ENCODE measurements at regions not wholly inside any gene's neighbourhood (a gene's known extent, or its start where the extent isn't known, plus 50 kb on each side); places are given as distances from the start of the nearest gene placed in this dataset.

DNA sequence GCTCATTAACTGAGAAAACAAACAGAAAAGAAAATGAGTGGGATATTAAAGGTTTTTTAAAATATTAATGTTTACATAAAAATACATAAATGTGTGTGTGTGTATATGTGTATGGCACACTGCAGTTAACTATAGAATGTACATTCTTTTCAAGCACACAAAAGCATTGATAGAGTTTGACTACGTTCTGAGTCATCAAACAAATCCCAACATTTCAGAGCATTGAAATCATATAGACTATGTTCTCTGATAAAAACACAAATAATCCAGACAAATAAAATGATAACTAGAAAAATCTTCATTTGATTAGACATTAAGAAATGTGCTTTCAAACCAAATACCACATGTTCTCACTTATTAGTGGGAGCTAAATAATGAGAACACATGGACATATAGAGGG lies 84.3 kb upstream of the CELF4 start:
- WGBS, 2 donors: 87% methylated on average over 1 of the region's 1 CpG
- Histone ChIP-seq H3K4me1 (no peaks in the 10 kb centered on the region), H3K36me3 (no peaks in the 10 kb centered on the region), H3K27ac (no peak overlapping the region), H3K4me3 (no peak overlapping the region), H3K9me3 (peaks cover 0 to 3% (median 0%) of the 10 kb centered on the region in 4 donors), H3K27me3 (no peaks in the 10 kb centered on the region)
- TF ChIP-seq POLR2AphosphoS5 (IDR thresholded peaks at IDR 0.05) (no peak), EP300 (IDR thresholded peaks at IDR 0.05) (no peak), POLR2A (IDR thresholded peaks at IDR 0.05) (no peak)
- TF ChIP-seq, protein P1, sequence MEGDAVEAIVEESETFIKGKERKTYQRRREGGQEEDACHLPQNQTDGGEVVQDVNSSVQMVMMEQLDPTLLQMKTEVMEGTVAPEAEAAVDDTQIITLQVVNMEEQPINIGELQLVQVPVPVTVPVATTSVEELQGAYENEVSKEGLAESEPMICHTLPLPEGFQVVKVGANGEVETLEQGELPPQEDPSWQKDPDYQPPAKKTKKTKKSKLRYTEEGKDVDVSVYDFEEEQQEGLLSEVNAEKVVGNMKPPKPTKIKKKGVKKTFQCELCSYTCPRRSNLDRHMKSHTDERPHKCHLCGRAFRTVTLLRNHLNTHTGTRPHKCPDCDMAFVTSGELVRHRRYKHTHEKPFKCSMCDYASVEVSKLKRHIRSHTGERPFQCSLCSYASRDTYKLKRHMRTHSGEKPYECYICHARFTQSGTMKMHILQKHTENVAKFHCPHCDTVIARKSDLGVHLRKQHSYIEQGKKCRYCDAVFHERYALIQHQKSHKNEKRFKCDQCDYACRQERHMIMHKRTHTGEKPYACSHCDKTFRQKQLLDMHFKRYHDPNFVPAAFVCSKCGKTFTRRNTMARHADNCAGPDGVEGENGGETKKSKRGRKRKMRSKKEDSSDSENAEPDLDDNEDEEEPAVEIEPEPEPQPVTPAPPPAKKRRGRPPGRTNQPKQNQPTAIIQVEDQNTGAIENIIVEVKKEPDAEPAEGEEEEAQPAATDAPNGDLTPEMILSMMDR (IDR thresholded peaks at IDR 0.05): no peak
- no peak for DNase-seq
- intact Hi-C loops (cut with DNase I): no loop called here

DNA sequence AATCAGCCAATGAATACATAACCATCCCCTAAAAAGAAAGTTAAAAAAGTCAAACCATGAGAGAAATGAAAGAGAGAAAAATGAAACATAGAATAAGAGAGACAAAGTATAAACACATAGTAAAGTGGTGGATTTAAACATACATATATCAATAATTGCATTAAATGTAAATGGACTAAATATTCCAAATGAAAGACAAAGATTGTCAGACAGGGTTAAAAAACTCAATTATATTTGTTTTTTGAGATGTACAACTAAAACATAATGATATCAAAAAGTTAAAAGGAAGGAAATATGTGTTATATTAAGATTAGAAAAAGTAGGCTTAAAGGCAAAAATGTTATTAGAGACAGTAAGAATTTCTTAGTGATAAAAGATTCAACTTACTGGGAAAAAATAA lies 83.8 kb upstream of the CELF4 start:
- Histone ChIP-seq H3K4me1 (no peaks in the 10 kb centered on the region), H3K36me3 (no peaks in the 10 kb centered on the region), H3K4me3 (no peak overlapping the region), H3K9me3 (peaks cover 0 to 4% (median 0%) of the 10 kb centered on the region in 4 donors), H3K27ac (no peak overlapping the region), H3K27me3 (no peaks in the 10 kb centered on the region)
- no peak for TF ChIP-seq POLR2A (IDR thresholded peaks at IDR 0.05)
- DNase-seq: no peak
- intact Hi-C loops (cut with DNase I): no loop called here

DNA sequence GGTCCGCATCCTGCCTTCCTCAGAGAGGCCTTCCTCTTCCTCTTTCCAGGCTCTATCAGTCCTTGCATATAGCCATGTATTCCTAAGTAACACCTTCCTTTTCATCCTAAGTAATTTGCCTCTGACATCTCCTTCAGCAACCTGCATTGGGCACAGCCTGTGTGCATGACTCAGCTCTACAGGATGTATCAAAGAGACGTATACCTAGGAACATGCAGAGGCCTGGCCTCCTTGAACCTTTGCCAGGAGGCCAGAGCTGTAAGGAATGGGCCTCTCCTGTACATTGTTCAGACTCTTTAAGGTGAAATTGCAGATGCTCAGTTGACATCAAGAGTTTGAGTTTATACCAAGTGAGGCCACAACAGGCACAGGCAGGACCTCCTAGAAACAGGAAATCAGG lies 76.0 kb upstream of the CELF4 start:
- no peak for DNase-seq
- TF ChIP-seq POLR2AphosphoS5 (IDR thresholded peaks at IDR 0.05): no peak
- 85 to 88% methylated on average over 2 of the region's 2 CpGs for WGBS, 2 donors
- H3K36me3 ChIP-seq: no peaks in the 10 kb centered on the region
- no peak overlapping the region for H3K4me3 ChIP-seq
- H3K27ac ChIP-seq: no peak overlapping the region
- H3K9me3 ChIP-seq: peaks cover 0 to 4% (median 0%) of the 10 kb centered on the region in 4 donors
- H3K4me1 ChIP-seq: no peaks in the 10 kb centered on the region
- H3K27me3 ChIP-seq: no peaks in the 10 kb centered on the region
- intact Hi-C loops (cut with DNase I): no loop called here

DNA sequence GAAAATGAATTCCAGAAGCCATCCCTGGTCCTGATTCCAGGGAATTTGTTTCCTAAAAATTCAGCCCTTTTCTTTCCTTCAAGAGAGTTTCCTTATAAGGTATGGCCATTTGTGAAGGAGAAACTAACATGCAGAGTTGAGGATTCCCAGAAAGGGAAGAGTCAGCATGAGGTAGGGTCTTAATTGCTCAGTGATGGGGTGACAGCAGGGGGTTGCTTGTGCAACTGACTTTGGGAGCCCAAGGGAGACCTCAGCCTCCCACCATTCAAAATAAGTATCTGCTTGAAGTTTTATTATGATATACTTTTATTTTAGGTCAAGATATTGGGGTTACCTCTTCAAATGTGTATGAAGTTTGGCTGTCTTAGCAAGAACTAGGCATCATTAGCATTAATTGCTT lies 74.9 kb upstream of the CELF4 start:
- intact Hi-C loops (cut with DNase I): no loop called here
- H3K36me3 ChIP-seq: no peaks in the 10 kb centered on the region
- H3K27me3 ChIP-seq: no peaks in the 10 kb centered on the region
- TF ChIP-seq POLR2AphosphoS5 (IDR thresholded peaks at IDR 0.05): no peak
- TF ChIP-seq EP300 (IDR thresholded peaks at IDR 0.05): no peak
- TF ChIP-seq, protein P1 (IDR thresholded peaks at IDR 0.05): no peak
- no peak for TF ChIP-seq POLR2A (IDR thresholded peaks at IDR 0.05)
- no peak overlapping the region for H3K4me3 ChIP-seq
- DNase-seq: no peak
- H3K4me1 ChIP-seq: no peaks in the 10 kb centered on the region
- no peak overlapping the region for H3K27ac ChIP-seq
- H3K9me3 ChIP-seq: peaks cover 0 to 4% (median 0%) of the 10 kb centered on the region in 4 donors

DNA sequence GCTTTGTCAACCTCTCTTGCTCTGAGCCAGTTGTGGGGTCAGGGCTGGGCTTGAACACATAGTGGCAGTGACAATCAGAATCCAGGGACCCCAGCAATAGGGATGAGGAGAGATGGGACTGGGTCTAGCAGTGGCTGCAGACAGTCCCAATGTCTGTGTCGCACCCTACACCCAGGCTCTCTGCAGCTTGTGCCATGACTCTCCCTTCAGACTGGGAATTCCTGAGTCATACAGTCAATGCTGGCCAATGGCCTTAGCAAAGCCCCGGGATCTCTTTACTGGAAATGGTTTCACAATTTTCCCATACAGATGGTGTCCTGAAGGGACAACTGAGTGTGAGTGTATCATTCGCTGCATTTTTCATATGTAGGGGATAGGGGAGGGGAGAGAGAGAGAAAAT lies 74.2 kb upstream of the CELF4 start:
- no peak for DNase-seq
- H3K36me3 ChIP-seq: no peaks in the 10 kb centered on the region
- H3K4me1 ChIP-seq: no peaks in the 10 kb centered on the region
- no peak for TF ChIP-seq EP300 (IDR thresholded peaks at IDR 0.05)
- TF ChIP-seq, protein P1 (IDR thresholded peaks at IDR 0.05): no peak
- no peaks in the 10 kb centered on the region for H3K27me3 ChIP-seq
- H3K9me3 ChIP-seq: peaks cover 0 to under 1% (median 0%) of the 10 kb centered on the region in 4 donors
- no peak overlapping the region for H3K27ac ChIP-seq
- 79 to 80% methylated on average over 3 of the region's 3 CpGs for WGBS, 2 donors
- H3K4me3 ChIP-seq: no peak overlapping the region
- intact Hi-C loops (cut with DNase I): no loop called here

GRCh38 chr18:37637478-37637850 lies 71.9 kb upstream of the CELF4 start:
- H3K27me3 ChIP-seq: no peaks in the 10 kb centered on the region
- H3K36me3 ChIP-seq: no peaks in the 10 kb centered on the region
- H3K4me1 ChIP-seq: no peaks in the 10 kb centered on the region
- no peaks in the 10 kb centered on the region for H3K9me3 ChIP-seq
- no peak overlapping the region for H3K27ac ChIP-seq
- intact Hi-C loops (cut with DNase I): no loop called here
- TF ChIP-seq EP300 (IDR thresholded peaks at IDR 0.05) (no peak), POLR2AphosphoS5 (IDR thresholded peaks at IDR 0.05) (no peak), POLR2A (IDR thresholded peaks at IDR 0.05) (no peak)
- TF ChIP-seq, protein P1 (IDR thresholded peaks at IDR 0.05): no peak
- DNase-seq: no peak
- H3K4me3 ChIP-seq: no peak overlapping the region
- WGBS, 2 donors: 65 to 78% methylated on average over 4 of the region's 4 CpGs

Data from sigmoid colon (tissue), 6 donors.